Activated naive CD8-positive, alpha-beta T cell treated with anti-CD3 and anti-CD28 coated beads, Interleukin-2, amount 10 ng/mL, durations not matched to agents 7 days and 5 days (primary cell): ENCODE measurements at regions not wholly inside any gene's neighbourhood (a gene's known extent, or its start where the extent isn't known, plus 50 kb on each side); places are given as distances from the start of the nearest gene placed in this dataset.

Experiments used
- ATAC-seq: fragments of 150-1000 bp; cut with Tn5 transposase; one replicate; pipeline ENCODE4 v1.10.0; 2021; ENCODE audit warnings: low read depth, moderate library complexity
- POLR2A ChIA-PET: fragments of 350-600 bp; sonication (Branson Sonifier 250); formaldehyde crosslinking; loops from one replicate; lab custom pipeline; 2021; ENCODE audit warnings: antibody characterized with exemption; lab: Charles Lee
- DNase-seq: peaks from one replicate; pipeline ENCODE4 v3.0.0; 2021
- H3K27ac Mint-ChIP-seq: one replicate; pipeline ENCODE4 v1.8.0; 2022; ENCODE audit warnings: mild to moderate bottlenecking, mixed read lengths
- H3K27me3 Mint-ChIP-seq: one replicate; pipeline ENCODE4 v1.8.0; 2022; ENCODE audit warnings: mild to moderate bottlenecking, moderate library complexity, mixed read lengths
- H3K36me3 Mint-ChIP-seq: one replicate; pipeline ENCODE4 v1.8.0; 2021; ENCODE audit warnings: mild to moderate bottlenecking, mixed read lengths
- H3K4me1 Mint-ChIP-seq: one replicate; pipeline ENCODE4 v1.8.0; 2021; ENCODE audit warnings: mixed read lengths
- H3K4me3 Mint-ChIP-seq: one replicate; pipeline ENCODE4 v1.8.0; 2022; ENCODE audit warnings: mild to moderate bottlenecking, moderate library complexity, mixed read lengths
- H3K9me3 Mint-ChIP-seq: one replicate; pipeline ENCODE4 v1.8.0; 2021; ENCODE audit warnings: mixed read lengths

DNA sequence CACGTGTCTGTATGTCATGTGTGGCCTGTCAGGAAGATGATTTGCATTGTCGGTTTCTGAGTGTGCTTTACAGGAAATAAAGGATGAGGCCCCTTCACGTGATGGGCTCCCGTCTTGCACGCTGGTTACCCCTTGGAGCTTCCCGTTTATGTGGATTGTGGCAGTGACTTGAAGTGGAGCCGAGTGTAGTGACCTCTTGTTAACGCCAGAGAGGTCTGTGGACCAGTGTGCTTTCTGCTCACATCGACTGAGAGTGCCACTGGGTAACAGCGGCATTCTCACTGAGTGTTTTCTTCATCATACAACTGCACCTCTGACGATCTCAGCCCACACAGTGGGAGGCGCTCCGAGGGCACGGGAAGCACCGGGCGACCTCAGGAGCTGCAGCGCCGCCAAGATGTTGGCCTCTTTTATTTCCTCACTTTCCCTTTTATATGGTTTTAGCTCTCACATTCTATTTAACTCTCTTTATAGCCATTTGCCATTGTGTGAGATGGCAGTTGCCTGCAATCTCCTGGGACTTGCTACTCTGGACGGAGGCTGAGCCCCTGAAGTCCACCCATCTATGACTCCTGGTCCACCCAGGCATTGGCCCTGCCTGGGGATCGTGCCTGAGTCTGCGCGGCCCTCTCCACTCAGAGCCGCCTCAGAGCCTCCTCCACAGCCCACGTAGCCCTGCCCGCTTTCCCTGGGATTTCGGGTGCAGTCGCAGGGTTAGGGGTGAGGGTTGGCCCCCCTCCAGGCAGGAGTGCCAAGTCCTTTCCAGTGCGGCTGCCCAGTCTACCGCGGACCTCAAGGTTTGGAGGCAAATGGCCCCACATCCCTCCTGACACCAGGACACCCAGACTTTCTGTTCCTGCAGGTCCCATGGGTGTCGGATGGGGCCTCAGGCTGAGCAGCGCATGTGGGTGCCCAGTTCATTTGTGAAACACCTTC, 238.9 kb downstream of the ERMARD start:
- ATAC-seq, result peak; percentile 71

DNA sequence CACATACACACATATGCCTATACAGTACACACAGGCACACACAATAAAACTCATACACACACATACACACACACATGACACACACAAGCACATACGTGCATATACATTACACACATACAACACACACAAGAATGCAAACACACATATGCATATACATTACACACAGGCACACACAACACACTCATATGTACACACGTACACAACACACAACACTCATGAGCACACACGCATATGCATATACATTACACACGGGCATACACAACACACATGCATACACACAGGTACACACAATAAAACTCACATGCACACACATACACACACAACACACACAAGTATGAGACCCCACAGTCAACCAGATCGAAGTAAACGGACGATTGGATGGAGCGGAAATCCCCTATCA, 238.2 kb downstream of the ERMARD start:
- POLR2A ChIA-PET, result interaction anchor here (0.5 to 1.4 kb wide), 4 partner anchors 8 to 302 kb away, joined by 3 to 4 read pairs (median 3); no protein-coding TSS in a partner anchor
- peaks cover 23% of the 10 kb centered on the region for H3K4me1 Mint-ChIP-seq
- no peaks in the 10 kb centered on the region for H3K36me3 Mint-ChIP-seq
- H3K27ac Mint-ChIP-seq, result peak overlapping the region; percentile 44
- no peaks in the 10 kb centered on the region for H3K9me3 Mint-ChIP-seq
- H3K27me3 Mint-ChIP-seq, result no peaks in the 10 kb centered on the region
- no peak for ATAC-seq
- peak overlapping the region; percentile 5 for H3K4me3 Mint-ChIP-seq
- DNase-seq, result no peak

More for the DNA sequence above, 238.9 kb downstream of the ERMARD start:
- Mint-ChIP-seq H3K9me3 (no peaks in the 10 kb centered on the region), H3K4me3 (peak overlapping the region; percentile 39), H3K27ac (peak overlapping the region; percentile 64), H3K4me1 (peaks cover 23% of the 10 kb centered on the region), H3K27me3 (no peaks in the 10 kb centered on the region), H3K36me3 (no peaks in the 10 kb centered on the region)
- DNase-seq, result peak; percentile 64
- POLR2A ChIA-PET, result interaction anchor here (1.0 to 1.4 kb wide), 3 partner anchors 106 to 301 kb away, joined by 3 read pairs; no protein-coding TSS in a partner anchor

GRCh38 chr6:169988769-169989550, 237.5 kb downstream of the ERMARD start:
- Mint-ChIP-seq H3K4me1 (peaks cover 23% of the 10 kb centered on the region), H3K27ac (no peak overlapping the region), H3K4me3 (no peak overlapping the region), H3K9me3 (no peaks in the 10 kb centered on the region), H3K36me3 (no peaks in the 10 kb centered on the region), H3K27me3 (no peaks in the 10 kb centered on the region)
- DNase-seq, result peak; percentile 29
- no peak for ATAC-seq
- POLR2A ChIA-PET, result interaction anchor here (0.5 to 1.4 kb wide), 2 partner anchors 9 to 159 kb away, joined by 3 to 4 read pairs; no protein-coding TSS in a partner anchor

- H3K4me1 Mint-ChIP-seq, result peaks cover 15% of the 10 kb centered on the region
- no peak overlapping the region for H3K27ac Mint-ChIP-seq
- no peak overlapping the region for H3K4me3 Mint-ChIP-seq
- POLR2A ChIA-PET, result no interaction called here
- no peaks in the 10 kb centered on the region for H3K36me3 Mint-ChIP-seq
- no peaks in the 10 kb centered on the region for H3K27me3 Mint-ChIP-seq
- DNase-seq (peak; percentile 29), ATAC-seq (no peak)
- H3K9me3 Mint-ChIP-seq, result no peaks in the 10 kb centered on the region
Measured at GRCh38 chr6:169986848-169987498, 235.6 kb downstream of the ERMARD start.

DNA sequence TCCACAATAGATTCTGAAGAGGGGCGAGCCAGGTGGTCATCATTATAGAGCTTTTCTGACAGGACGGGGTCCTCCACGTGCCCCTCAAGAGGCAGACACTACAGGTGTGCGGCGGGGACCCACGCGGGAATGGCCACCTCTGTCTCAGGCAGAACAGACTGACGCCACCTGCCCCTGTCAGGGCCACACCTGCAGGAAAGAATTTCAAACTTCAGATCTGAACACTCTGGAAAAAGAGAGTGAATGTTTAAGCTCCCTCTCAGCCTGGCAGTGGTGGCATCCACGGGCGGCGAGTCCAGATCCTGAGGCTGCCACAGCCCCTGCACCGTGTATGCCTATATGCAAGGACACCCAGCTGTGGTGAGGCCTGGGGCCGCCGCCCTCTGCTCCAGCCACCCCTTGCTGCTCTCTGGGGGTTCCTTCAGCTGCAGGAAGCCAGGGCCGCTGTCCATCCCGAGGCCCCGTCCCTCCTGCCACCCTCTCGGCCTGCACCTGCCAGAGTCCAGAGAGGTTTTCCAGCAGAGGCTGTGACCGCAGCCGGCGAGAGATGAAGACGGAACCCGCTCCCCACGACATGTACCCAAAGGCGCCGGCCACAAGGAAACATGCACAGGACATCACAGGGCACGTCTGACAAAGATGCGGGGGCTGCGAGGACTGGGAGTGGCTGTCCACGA, 234.9 kb downstream of the ERMARD start:
- POLR2A ChIA-PET, result no interaction called here
- H3K9me3 Mint-ChIP-seq, result no peaks in the 10 kb centered on the region
- peaks cover 11% of the 10 kb centered on the region for H3K4me1 Mint-ChIP-seq
- H3K27ac Mint-ChIP-seq, result no peak overlapping the region
- no peaks in the 10 kb centered on the region for H3K36me3 Mint-ChIP-seq
- ATAC-seq (no peak), DNase-seq (peak; percentile 20)
- no peaks in the 10 kb centered on the region for H3K27me3 Mint-ChIP-seq
- H3K4me3 Mint-ChIP-seq, result no peak overlapping the region

GRCh38 chr6:169985121-169986015, 233.9 kb downstream of the ERMARD start:
- ATAC-seq, result no peak
- Mint-ChIP-seq H3K4me3 (no peak overlapping the region), H3K27me3 (no peaks in the 10 kb centered on the region), H3K36me3 (no peaks in the 10 kb centered on the region), H3K4me1 (peaks cover 11% of the 10 kb centered on the region), H3K9me3 (no peaks in the 10 kb centered on the region), H3K27ac (no peak overlapping the region)
- POLR2A ChIA-PET, result no interaction called here
- peak; percentile 20 for DNase-seq

DNA sequence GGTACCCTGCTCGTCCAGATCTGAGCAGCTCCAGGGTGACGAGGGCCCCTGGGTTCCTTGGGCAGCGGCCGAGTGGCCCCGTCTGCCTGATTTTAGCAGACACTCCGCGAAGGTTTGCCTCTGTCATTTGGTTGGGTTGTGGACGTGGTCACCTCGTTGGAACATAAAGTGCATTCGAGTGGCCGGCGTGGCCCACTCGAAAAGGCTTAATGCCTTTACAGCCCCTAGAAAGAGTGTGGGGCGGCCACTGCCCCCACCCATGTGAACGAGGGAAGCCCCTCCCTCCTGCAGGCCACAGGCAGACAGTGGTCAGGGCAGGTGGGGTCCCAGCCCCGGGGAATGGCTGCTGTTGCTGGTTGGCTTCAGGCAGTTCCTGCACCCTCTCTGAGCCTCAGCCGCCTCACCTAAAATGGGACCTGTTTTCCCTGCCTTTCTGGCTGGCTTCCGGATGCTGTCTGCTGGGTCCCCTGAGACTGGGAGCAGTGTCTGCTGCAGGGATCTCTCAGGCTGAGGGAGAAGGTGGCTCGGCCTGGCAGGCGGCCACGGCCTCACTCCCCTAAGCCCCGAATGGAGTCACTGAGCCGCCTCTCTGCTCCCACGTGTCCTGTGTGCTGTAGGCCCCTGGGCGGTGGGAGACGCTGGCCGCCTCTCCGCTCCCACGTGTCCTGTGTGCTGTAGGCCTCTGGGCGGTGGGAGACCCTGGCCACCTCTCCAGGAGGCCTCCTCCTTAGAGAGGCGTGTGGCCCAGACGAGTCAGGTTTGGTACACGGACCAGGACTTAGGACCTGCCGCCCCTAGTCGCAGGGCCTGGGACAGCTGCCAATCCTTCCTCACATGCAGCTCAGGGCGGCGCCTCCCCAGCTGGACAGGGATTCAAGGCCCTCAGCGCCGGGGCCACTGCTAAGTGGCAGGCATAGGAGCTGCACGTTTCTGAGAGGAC, 233.0 kb downstream of the ERMARD start:
- Mint-ChIP-seq H3K36me3 (no peaks in the 10 kb centered on the region), H3K4me1 (peaks cover 1% of the 10 kb centered on the region), H3K27ac (no peak overlapping the region), H3K4me3 (no peak overlapping the region), H3K9me3 (no peaks in the 10 kb centered on the region), H3K27me3 (no peaks in the 10 kb centered on the region)
- DNase-seq (peak; percentile 17), ATAC-seq (no peak)
- POLR2A ChIA-PET, result no interaction called here

- DNase-seq, result no peak
- H3K27me3 Mint-ChIP-seq, result peaks cover 2% of the 10 kb centered on the region
- H3K27ac Mint-ChIP-seq, result no peak overlapping the region
- H3K36me3 Mint-ChIP-seq, result no peaks in the 10 kb centered on the region
- POLR2A ChIA-PET, result no interaction called here
- no peaks in the 10 kb centered on the region for H3K9me3 Mint-ChIP-seq
- no peak overlapping the region for H3K4me3 Mint-ChIP-seq
- ATAC-seq, result no peak
- H3K4me1 Mint-ChIP-seq, result no peaks in the 10 kb centered on the region
Measured at GRCh38 chr6:169983651-169984050, 232.2 kb downstream of the ERMARD start.

DNA sequence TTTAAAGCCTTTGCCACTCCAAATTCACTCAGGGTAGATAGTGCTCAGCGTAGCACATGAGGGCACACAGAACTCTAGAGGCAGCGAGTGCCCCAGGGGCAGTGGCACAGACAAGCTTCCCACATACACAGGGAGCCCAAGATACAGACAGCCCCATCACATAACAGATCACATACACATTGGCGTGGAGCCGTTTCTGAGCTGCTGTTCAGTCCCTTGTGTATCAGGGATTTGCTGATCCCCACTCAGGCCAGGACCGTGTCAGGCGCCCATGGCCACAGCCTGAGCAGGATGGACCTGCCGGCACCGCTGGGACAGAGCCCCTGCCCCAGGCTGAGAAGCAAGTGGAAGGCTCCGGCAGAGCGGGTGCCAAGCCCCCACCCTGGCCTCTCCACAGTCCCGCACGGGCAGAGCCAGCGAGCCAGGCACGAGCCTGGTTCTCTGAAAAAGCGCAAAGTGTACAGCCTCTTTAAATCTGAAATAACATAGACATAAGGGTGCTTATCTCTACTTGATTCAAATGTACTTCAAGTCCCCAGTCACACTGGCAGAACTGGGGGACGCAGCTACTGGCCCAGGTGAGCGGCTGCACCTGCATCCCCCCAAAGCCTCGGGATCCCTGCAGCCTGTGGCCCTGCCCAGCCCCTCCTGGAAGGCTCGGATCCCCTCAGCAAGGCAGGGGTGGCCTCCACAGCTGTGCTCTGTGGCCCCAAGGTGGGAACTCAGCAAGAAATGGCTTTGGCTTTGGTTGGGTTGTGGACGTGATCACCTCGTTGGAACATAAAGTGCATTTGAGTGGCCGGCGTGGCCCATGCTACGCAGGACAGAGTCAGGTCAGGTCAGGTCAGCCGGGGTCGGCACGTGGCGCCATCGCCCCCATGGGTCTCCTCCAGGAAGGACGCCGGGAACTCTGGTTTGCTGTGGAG, 231.3 kb downstream of the ERMARD start:
- no peak overlapping the region for H3K27ac Mint-ChIP-seq
- ATAC-seq (no peak), DNase-seq (peak; percentile 20)
- POLR2A ChIA-PET, result no interaction called here
- H3K4me3 Mint-ChIP-seq, result no peak overlapping the region
- H3K27me3 Mint-ChIP-seq, result peaks cover 2% of the 10 kb centered on the region
- no peaks in the 10 kb centered on the region for H3K36me3 Mint-ChIP-seq
- no peaks in the 10 kb centered on the region for H3K4me1 Mint-ChIP-seq
- H3K9me3 Mint-ChIP-seq, result no peaks in the 10 kb centered on the region

DNA sequence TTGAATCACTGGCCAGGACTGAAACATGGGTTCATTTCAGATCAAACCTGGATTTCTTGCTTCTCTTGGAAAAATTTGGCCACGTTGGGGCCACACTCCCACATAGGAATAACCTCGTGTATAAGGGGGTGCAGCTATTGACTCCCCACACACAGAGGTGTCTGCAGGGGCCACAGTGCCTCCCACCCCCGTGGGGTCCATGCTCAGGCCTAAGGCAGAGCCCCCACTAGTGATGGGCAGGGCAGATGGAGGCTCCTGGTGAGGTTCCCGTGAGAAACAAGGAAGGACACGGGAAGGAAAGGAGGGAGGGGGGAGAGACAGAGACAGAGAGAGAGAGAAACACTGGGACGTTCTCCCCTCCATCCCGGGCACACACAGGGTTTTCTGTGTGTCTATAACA, 230.5 kb downstream of the ERMARD start:
- ATAC-seq (no peak), DNase-seq (no peak)
- no peaks in the 10 kb centered on the region for H3K9me3 Mint-ChIP-seq
- H3K27ac Mint-ChIP-seq, result no peak overlapping the region
- peaks cover 7% of the 10 kb centered on the region for H3K27me3 Mint-ChIP-seq
- POLR2A ChIA-PET, result no interaction called here
- H3K36me3 Mint-ChIP-seq, result no peaks in the 10 kb centered on the region
- H3K4me1 Mint-ChIP-seq, result no peaks in the 10 kb centered on the region
- H3K4me3 Mint-ChIP-seq, result no peak overlapping the region
